CD14-positive monocyte (primary cell): ENCODE measurements at regions not wholly inside any gene's neighbourhood (a gene's known extent, or its start where the extent isn't known, plus 50 kb on each side); places are given as distances from the start of the nearest gene placed in this dataset.

Source experiments
- DNase-seq, 3 donors: peaks; one replicate each; pipeline ENCODE4 v3.0.0-alpha.2; 2011 to 2022
- H2AFZ ChIP-seq: 2 replicates; pipeline ENCODE4 v1.6.0; 2012; ENCODE audit warnings: mild to moderate bottlenecking, low read depth, low read length, inconsistent platforms; ENCODE audit not compliant: insufficient read depth, poor library complexity, severe bottlenecking
- H3K27ac ChIP-seq, 2 donors: 1 replicate in 1 of 2; 2 replicates in 1 of 2; pipeline ENCODE4 v1.5.1; 2012 to 2013; ENCODE audit warnings: low read length in 2 of 2, control low read depth in 1 of 2, inconsistent platforms in 1 of 2, low read depth in 1 of 2, mild to moderate bottlenecking in 1 of 2
- H3K27me3 ChIP-seq, 2 donors: one replicate each; pipeline versions ENCODE4 v1.6.0 to v1.6.1; 2011 to 2013; ENCODE audit warnings: low read length in 2 of 2; ENCODE audit not compliant: control insufficient read depth in 2 of 2, insufficient read depth in 2 of 2
- H3K36me3 ChIP-seq, 2 donors: replicated peaks in 1 of 2; 1 replicate in 1 of 2; 2 replicates in 1 of 2; pipeline versions ENCODE4 v1.5.1 to v1.6.1; 2012 to 2013; ENCODE audit warnings: low read length in 2 of 2, control low read depth in 1 of 2, inconsistent platforms in 1 of 2, mild to moderate bottlenecking in 1 of 2; ENCODE audit not compliant: insufficient read depth in 2 of 2, control insufficient read depth in 1 of 2
- H3K4me1 ChIP-seq, 2 donors: 1 replicate in 1 of 2; 2 replicates in 1 of 2; pipeline versions ENCODE4 v1.5.1 to v1.6.1; 2012 to 2013; ENCODE audit warnings: low read length in 2 of 2, control low read depth in 1 of 2, inconsistent platforms in 1 of 2, mild to moderate bottlenecking in 1 of 2, moderate library complexity in 1 of 2; ENCODE audit not compliant: insufficient read depth in 2 of 2, control insufficient read depth in 1 of 2
- H3K4me2 ChIP-seq: replicated peaks from 2 replicates; pipeline ENCODE3; 2012; ENCODE audit warnings: low read length, moderate library complexity, mild to moderate bottlenecking; ENCODE audit not compliant: poor library complexity, severe bottlenecking; ENCODE audit errors: extremely low read depth
- H3K4me3 ChIP-seq, 3 experiments: fragments of 200-600 bp in 1 of 3; sonication (generic) in 1 of 3; replicated peaks in 1 of 3; 1 replicate in 2 of 3; 2 replicates in 1 of 3; pipeline ENCODE4 v1.5.1; 2011 to 2013; ENCODE audit warnings: low read length in 3 of 3, mild to moderate bottlenecking in 3 of 3, control low read depth in 2 of 3, low read depth in 2 of 3, inconsistent platforms in 1 of 3, moderate library complexity in 1 of 3
- H3K79me2 ChIP-seq: 2 replicates; pipeline ENCODE4 v1.6.0; 2012; ENCODE audit warnings: mild to moderate bottlenecking, control low read depth, inconsistent platforms, low read length, moderate library complexity; ENCODE audit not compliant: insufficient read depth
- H3K9ac ChIP-seq: 2 replicates; pipeline ENCODE4 v1.6.0; 2017; ENCODE audit warnings: low read length, mild to moderate bottlenecking; ENCODE audit not compliant: insufficient read depth, poor library complexity, severe bottlenecking
- H3K9me3 ChIP-seq, 2 donors: replicated peaks in 1 of 2; 1 replicate in 1 of 2; 2 replicates in 1 of 2; pipeline versions ENCODE4 v1.5.1 to v1.6.1; 2012 to 2013; ENCODE audit warnings: low read length in 2 of 2, control low read depth in 1 of 2; ENCODE audit not compliant: control insufficient read depth in 1 of 2, insufficient read depth in 1 of 2
- H4K20me1 ChIP-seq: 2 replicates; pipeline ENCODE4 v1.6.0; 2012; ENCODE audit warnings: mild to moderate bottlenecking, low read length, control low read depth, moderate library complexity; ENCODE audit not compliant: insufficient read depth
- H3K27ac Mint-ChIP-seq, 7 donors: one replicate each; pipeline ENCODE4 v1.8.0; 2020; ENCODE audit warnings: mild to moderate bottlenecking in 7 of 7, mixed read lengths in 7 of 7, moderate library complexity in 6 of 7, inconsistent platforms in 2 of 7
- H3K27me3 Mint-ChIP-seq, 3 donors: one replicate each; pipeline ENCODE4 v1.8.0; 2021 to 2022; ENCODE audit warnings: low read depth in 3 of 3, mild to moderate bottlenecking in 3 of 3, mixed read lengths in 3 of 3, moderate library complexity in 3 of 3, inconsistent platforms in 1 of 3
- H3K36me3 Mint-ChIP-seq, 2 donors: one replicate each; pipeline ENCODE4 v1.8.0; 2020; ENCODE audit warnings: mixed read lengths in 2 of 2, inconsistent platforms in 1 of 2, mild to moderate bottlenecking in 1 of 2
- H3K4me1 Mint-ChIP-seq: one replicate; pipeline ENCODE4 v1.8.0; 2020; ENCODE audit warnings: mild to moderate bottlenecking, mixed read lengths
- H3K4me3 Mint-ChIP-seq, 2 donors: one replicate each; pipeline ENCODE4 v1.8.0; 2020; ENCODE audit warnings: mild to moderate bottlenecking in 2 of 2, mixed read lengths in 2 of 2, moderate library complexity in 1 of 2
- H3K9me3 Mint-ChIP-seq, 7 donors: one replicate each; pipeline ENCODE4 v1.8.0; 2020 to 2022; ENCODE audit warnings: mixed read lengths in 7 of 7, mild to moderate bottlenecking in 6 of 7, moderate library complexity in 6 of 7, inconsistent platforms in 2 of 7
- WGBS: methylation state at CpG from one replicate; pipeline ENCODE4 v1.1.5; 2013; ENCODE audit warnings: missing lambda C conversion rate; ENCODE audit not compliant: insufficient coverage; 5-methylcytosine and 5-hydroxymethylcytosine counted together
- intact Hi-C, 2 donors: fragments of 100-400 bp; cut with micrococcal nuclease; formaldehyde crosslinking; loops; one replicate each; pipeline versions ENCODE4 v1.15.0 to v1.15.1; 2023
- TF ChIP-seq, protein P1 (sequence below): fragments of 200-600 bp; IDR thresholded peaks from one replicate; pipeline ENCODE4 v1.8.0; 2022; ENCODE audit warnings: antibody characterized with exemption, mild to moderate bottlenecking

DNA sequence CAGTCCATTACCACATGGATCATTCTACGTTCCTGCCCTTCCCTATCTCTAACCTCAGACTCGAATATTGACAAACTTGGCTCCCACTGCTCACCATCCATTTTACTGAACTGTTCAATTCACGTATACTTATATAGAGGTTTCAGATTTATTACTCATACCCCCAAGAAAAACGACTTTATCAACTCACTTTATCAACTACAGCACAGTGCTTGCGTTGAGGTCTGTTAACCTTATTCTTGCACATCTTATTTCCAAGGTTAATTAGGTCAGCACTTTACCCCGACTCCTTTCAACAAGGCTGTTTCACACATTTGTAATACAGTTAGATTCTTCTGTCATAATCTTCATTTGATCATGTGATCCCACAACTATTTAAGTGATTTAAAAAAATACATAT, 162.3 kb upstream of the AHR start:
- TF ChIP-seq, protein P1, sequence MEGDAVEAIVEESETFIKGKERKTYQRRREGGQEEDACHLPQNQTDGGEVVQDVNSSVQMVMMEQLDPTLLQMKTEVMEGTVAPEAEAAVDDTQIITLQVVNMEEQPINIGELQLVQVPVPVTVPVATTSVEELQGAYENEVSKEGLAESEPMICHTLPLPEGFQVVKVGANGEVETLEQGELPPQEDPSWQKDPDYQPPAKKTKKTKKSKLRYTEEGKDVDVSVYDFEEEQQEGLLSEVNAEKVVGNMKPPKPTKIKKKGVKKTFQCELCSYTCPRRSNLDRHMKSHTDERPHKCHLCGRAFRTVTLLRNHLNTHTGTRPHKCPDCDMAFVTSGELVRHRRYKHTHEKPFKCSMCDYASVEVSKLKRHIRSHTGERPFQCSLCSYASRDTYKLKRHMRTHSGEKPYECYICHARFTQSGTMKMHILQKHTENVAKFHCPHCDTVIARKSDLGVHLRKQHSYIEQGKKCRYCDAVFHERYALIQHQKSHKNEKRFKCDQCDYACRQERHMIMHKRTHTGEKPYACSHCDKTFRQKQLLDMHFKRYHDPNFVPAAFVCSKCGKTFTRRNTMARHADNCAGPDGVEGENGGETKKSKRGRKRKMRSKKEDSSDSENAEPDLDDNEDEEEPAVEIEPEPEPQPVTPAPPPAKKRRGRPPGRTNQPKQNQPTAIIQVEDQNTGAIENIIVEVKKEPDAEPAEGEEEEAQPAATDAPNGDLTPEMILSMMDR, result no peak
- Histone ChIP-seq H2AFZ (no peak overlapping the region), H3K4me2 (no peak overlapping the region), H3K4me1 (peaks cover under 1 to 2% of the 10 kb centered on the region in 2 donors), H3K27me3 (no peaks in the 10 kb centered on the region), H3K4me3 (no peak overlapping the region), H3K36me3 (no peaks in the 10 kb centered on the region), H4K20me1 (no peaks in the 10 kb centered on the region), H3K9ac (no peak overlapping the region), H3K27ac (no peak overlapping the region), H3K79me2 (no peaks in the 10 kb centered on the region), H3K9me3 (no peaks in the 10 kb centered on the region)
- Mint-ChIP-seq H3K36me3 (no peaks in the 10 kb centered on the region), H3K27ac (no peak overlapping the region), H3K9me3 (no peaks in the 10 kb centered on the region), H3K4me1 (peaks cover 6% of the 10 kb centered on the region), H3K27me3 (peaks cover 0 to 3% (median 0%) of the 10 kb centered on the region in 3 donors), H3K4me3 (no peak overlapping the region)
- WGBS, result 80% methylated on average over 1 of the region's 6 CpGs
- DNase-seq, result no peak
- intact Hi-C loops, result no loop called here

GRCh38 chr7:17139081-17139480, 159.4 kb upstream of the AHR start:
- no peak overlapping the region for H3K27ac ChIP-seq
- peaks cover 17 to 21% of the 10 kb centered on the region in 2 donors for H3K4me1 ChIP-seq
- no peaks in the 10 kb centered on the region for H3K36me3 ChIP-seq
- TF ChIP-seq, protein P1, result no peak
- no CpG with 5 or more reads among the region's 1 CpG for WGBS
- intact Hi-C loops, result no loop called here
- peaks cover 0 to 2% of the 10 kb centered on the region in 2 donors for H3K36me3 Mint-ChIP-seq
- peaks cover 22% of the 10 kb centered on the region for H3K4me1 Mint-ChIP-seq
- no peak overlapping the region for H3K4me2 ChIP-seq
- H3K4me3 ChIP-seq, result no peak overlapping the region
- no peak overlapping the region for H2AFZ ChIP-seq
- H3K27me3 ChIP-seq, result no peaks in the 10 kb centered on the region
- peaks cover 0 to 3% (median 0%) of the 10 kb centered on the region in 3 donors for H3K27me3 Mint-ChIP-seq
- no peak for DNase-seq
- no peak overlapping the region for H3K9ac ChIP-seq
- H3K4me3 Mint-ChIP-seq, result no peak overlapping the region
- H3K9me3 ChIP-seq, result no peaks in the 10 kb centered on the region
- H3K27ac Mint-ChIP-seq, result no peak overlapping the region
- H3K9me3 Mint-ChIP-seq, result no peaks in the 10 kb centered on the region
- H4K20me1 ChIP-seq, result no peaks in the 10 kb centered on the region
- H3K79me2 ChIP-seq, result no peaks in the 10 kb centered on the region
